GM11168 (cell line): ENCODE measurements at regions not wholly inside any gene's neighbourhood (a gene's known extent, or its start where the extent isn't known, plus 50 kb on each side); places are given as distances from the start of the nearest gene placed in this dataset.
"Not testable (repeated sequence)": the region's sequence is repeated elsewhere in the genome, so short reads cannot be mapped to it uniquely, and the experiment has no call there.

ENCODE experiments used
- in situ Hi-C: fragments of 300-500 bp; cut with MboI; formaldehyde crosslinking; loops from one replicate; pipeline ENCODE4 v1.12.0; 2022; ENCODE audit warnings: low sequenced_read_pairs; ENCODE audit not compliant: unreplicated experiment

DNA sequence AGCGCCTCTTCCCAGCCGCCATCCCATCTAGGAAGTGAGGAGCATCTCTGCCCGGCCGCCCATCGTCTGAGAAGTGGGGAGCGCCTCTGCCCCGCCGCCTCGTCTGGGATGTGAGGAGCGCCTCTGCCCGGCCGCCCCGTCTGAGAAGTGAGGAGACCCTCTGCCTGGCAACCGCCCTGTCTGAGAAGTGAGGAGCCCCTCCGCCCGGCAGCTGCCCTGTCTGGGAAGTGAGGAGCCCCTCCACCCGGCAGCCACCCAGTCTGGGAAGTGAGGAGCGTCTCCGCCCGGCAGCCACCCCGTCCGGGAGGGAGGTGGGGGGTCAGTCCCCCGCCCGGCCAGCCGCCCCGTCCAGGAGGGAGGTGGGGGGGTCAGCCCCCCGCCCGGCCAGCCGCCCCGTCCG is 139.4 kb upstream of the ANKRD55 start:
- in situ Hi-C loops: not testable (repeated sequence)

- in situ Hi-C loops: no loop called here
These were observed 136.3 kb upstream of the ANKRD55 start for GRCh38 chr5:56369361-56369811.

DNA sequence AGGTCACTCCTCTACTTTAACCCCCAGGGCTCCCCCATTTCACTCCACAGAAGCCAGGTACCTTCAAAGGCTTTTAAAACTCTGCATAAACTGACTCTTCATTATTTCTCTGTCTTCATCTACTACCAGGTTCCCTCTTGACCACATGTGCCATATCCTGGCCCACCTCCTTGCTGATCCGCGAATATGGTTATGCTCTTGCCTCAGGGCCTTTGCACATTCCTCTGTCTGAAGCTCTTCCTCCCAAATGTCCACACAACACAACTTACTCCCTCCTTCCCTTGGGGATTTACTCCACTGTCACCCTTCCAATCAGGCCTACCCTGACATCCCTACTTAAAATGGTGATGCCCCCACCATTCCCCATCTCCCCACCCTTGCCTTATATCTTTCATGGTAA is 134.6 kb upstream of the ANKRD55 start:
- in situ Hi-C loops: no loop called here

DNA sequence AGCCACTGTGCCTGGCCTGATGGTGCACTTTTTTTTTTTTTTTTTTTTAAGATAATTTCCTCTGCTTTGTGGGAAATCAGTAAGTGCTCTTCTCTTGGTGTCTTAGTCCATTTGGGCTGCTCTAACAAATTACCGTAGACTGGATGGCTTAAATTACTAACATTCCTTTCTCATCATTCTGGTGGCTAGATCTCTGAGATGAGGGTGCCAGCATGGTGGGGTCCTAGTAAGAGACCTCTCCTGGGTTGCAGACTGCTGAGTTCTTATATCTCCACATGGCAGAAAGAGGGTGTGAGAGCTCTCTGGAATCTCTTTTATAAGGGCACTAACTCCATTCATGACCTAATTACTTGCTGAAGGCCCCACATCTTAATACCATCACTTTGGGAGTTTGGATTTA is 133.9 kb upstream of the ANKRD55 start:
- in situ Hi-C loops: no loop called here

DNA sequence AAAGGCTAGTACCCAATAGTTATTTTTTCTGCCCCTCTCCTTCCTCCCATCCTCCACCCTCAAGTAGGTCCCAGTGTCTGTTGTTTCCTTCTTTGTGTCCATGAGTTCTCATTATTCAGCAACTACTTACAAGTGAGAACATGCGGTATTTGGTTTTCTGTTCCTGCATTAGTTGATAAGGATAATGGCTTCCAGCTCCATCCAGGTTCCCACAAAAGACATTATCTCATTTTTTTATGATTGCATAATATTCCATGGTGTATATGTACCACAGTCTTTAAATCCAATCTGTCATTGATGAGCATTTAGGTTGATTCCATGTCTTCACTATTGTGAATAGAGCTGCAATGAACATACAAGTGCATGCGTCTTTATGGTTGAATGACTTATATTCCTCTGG is 128.3 kb upstream of the ANKRD55 start:
- in situ Hi-C loops: no loop called here

DNA sequence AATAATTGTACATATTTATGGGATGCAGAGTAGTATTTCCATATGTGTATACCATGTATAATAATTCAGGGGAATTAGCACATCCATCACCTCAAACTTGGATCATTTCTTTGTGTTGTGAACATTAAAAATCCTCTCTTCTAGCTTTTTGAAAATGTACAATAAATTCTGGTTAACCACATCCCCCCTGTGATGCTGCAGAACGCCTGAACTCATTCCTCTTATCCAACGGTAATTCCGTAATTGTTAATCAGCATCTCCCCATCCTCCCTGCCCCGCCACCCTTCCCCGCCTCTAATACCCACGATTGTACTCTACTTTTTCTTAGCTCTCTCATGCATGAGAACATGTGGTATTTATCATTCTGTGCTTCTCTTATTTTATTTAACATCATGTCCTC is 127.7 kb upstream of the ANKRD55 start:
- in situ Hi-C loops: no loop called here

DNA sequence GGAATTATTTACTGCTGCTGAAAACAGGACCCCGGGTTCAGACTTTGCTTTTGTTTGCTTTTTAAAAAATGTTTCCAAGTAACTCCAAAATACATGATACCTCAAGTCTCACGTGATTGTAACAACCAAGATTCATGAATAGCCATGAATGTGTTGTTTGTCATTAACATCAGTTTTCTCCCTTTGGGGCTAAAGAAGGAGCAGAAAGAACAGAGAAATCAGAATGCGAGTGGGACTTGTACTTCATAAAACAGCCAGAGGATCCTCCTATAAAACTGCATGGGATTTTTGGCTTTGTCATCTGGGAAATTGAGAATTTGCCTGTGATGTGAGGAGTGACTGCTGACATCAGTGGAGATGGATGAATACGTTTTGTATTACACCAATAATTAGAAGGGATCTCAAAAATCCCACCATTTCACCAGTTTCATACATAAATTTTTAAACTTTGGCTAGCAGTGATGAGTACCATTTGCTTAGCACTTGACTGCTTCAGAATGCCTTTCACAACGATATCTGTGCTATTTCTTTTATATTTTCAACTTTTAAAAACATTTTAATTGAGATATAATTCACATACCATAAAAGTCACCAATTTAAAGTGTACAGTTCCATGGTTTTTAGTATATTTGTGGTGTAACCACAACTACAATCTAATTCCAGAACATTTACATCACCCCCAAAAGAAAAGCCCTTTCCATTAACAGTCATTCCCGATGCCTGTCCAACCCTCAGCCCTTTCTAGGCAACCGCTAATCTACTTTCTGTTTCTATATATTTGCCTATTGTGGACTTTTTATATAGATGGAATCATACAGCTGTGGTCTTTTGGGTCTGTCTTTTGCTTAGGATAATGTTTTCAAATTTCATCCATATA is 126.9 kb upstream of the ANKRD55 start:
- in situ Hi-C loops: no loop called here

DNA sequence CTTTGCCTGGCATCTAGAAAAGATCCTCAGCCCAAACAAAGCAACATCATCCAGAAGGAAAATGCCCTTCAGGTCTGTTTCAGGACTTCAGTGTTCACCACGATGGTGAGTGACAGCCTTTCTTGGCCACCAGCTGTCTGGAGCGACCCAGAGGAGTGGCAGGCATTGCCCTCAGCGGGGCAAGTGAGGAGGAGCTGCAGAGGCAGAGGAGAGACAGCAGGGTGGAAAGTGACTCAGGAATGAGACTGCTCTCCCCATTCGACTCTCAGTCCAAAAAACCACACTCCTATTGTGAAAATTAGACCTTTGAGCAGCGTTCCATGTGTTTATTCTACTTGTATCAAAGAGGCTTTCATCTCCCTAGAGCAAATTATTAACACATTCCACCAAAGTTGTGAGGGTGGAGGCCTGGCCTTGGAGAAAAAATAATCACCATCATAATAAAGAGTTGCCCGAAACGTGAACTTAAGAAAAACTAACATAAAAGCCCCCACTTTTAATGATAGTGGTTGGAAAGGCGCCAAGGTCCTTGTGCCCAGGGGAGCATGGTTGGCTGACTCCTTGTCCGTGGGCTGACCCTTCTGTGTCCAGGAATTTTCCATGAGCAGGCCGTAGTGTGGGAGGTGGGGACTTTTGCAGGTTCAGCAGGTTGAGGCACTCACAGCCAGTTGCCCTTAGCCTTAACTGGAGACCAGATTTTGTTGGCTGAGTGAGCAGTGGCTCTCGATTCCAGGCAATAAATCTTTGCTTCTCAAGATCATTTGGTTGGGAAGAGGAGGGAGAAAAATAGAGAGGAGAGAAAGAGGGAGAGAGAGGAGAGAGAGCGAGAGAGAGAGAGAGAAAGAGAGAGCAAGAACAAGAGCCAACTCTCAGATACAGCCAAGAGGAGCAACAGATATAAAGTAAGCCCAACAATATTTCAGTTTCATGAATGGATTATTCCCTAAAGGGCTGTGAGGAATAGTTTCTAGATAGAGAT is 125.9 kb upstream of the ANKRD55 start:
- in situ Hi-C loops: no loop called here

GRCh38 chr5:56358046-56358445 is 124.9 kb upstream of the ANKRD55 start:
- in situ Hi-C loops: no loop called here

DNA sequence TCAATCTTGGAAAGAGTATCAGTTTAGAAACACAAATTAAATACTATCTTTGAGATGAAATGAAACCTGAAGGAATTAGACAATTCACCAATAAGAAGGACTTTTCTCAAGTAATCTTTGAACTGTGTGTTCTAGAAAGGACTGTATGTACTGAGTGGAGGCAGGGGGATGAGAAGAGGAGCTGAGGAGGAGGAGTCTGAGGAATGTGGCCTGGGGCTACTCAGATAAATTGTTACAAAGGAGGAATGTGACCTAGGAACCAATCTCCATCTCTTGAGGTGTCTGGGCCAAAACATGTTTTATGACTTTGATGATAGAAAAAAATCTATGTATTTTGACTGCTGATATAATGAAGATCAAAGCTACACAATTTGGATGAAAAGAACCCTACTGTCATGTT is 124.3 kb upstream of the ANKRD55 start:
- in situ Hi-C loops: no loop called here

GRCh38 chr5:56356836-56357160 is 123.7 kb upstream of the ANKRD55 start:
- in situ Hi-C loops: no loop called here

DNA sequence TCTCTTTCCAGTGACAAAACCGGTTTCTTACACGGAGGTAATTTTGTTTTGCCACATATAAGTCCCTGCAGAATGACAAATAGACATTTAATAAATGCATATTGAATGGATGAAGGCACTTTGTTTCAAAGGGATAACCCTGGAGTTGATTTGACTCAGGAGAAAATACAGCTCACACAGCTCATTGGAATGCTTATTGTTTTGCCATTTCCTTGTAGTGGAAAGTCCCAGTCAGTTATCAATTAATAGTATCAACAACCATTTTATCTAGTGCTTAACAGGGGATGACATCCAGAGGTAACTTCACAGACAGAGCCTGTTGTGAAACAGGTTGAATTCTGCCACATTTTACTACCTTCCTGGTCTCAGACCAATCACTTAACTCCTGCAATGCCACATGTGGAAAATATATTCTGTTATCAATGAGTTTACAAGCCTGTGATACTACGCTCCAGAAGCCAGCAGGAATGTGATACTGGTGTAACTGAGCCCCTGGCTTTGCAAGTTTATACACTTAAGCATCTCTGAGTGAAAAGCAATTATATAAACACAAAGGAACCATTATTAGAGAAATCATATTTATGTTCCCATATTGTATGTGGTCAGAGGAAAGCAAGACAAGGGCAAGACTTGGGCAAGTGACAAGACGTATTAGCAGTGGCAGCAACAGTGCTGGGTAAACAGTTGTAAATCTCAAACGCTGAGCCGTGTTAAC is 123.1 kb upstream of the ANKRD55 start:
- in situ Hi-C loops: no loop called here

GRCh38 chr5:56354836-56355235 is 121.7 kb upstream of the ANKRD55 start:
- in situ Hi-C loops: no loop called here

GRCh38 chr5:56352808-56353590 is 119.9 kb upstream of the ANKRD55 start:
- in situ Hi-C loops: no loop called here

GRCh38 chr5:56350597-56351170 is 117.6 kb upstream of the ANKRD55 start:
- in situ Hi-C loops: no loop called here

DNA sequence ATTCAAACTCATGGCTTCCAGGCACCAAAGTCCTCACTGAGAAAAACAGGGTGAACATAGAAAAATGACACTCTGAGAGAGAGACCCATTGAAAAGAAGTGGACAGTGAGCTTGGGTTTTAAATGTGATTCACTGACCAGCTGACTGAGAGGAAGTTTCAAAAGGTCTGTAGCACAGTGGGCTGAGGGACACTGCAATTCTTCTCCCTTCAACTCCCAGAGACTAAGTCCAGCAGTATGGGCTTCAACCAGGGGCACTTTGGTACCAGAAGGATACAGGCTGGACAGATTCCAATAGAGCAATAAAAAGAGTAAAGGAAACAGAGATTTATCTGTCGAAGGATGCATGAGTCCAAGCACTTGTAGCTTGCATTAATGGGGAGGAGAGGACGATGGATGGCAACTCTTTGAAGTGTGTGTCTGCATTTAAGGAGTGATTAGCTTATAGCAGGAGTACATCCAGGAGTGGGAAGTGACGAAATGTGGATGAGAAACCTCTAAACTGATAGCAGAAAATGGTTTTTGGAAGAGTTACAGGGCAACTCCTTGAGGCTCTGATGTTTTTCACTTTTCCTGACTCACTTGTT is 117.0 kb upstream of the ANKRD55 start:
- in situ Hi-C loops: no loop called here

DNA sequence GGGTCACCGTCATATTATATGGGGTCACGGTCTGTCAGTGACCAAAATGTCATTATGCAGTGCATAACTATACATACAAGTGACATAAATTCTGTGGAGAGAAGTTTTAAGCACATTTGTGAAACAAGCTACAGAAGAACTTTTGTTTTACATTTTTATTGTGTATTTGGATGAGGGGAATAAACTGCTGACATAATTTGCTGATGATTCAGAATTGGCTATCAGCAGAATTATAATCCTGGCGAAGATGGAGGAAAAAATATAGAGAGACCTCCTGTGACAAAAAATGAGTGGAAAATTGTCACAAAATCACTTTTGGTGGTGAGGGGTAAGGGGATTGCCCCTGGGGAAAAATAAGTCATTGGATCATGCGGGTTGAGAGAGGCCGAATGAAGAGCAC is 116.3 kb upstream of the ANKRD55 start:
- in situ Hi-C loops: no loop called here

DNA sequence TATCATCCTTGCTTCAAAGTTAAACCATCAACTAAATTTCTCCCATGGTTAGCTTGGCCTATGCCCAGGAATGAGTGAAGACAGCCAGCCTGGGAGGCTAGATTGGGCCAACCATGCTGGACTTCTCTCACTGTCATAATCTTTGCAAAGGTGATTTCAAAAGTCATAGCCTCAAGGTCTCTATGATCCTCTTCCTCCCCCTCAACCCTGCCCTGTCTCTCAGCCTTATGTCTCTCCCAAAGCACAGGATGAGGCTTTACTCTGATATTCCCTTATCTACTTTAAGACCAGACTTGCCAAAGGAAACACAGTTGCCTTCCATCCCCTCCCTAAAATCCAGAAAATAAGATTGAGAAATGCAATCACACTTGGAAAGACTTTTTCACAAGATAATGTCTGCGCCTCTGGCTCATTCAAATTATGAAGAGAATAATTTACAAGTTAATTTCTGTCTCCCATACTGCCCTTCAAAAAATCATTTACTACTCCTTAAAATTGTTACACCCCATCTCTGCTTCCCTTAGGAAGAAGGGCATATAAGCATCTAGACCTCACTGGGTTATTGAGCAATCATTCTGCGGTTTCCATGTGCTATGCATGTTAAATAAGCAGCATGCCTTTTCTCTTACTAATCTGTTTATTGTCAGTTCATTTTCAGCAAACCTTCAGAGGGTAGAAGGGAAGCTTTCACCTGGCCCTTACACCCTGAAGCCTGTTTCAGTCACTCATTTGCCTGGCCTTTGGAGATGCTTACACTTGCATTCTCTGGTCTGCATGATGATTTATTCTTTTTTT is 113.8 kb upstream of the ANKRD55 start:
- in situ Hi-C loops: no loop called here
